ENCODE measurements at regions not wholly inside any gene's neighbourhood (a gene's known extent, or its start where the extent isn't known, plus 50 kb on each side); places are given as distances from the start of the nearest gene placed in this dataset.

GRCh38 chr2:209351636-209352035 lies 72.2 kb upstream of the MAP2 start:
- H3K27ac ChIP-seq (ENCODE audit: insufficient read depth, low read length), result no peak overlapping the region
- no peaks in the 10 kb centered on the region for H3K27me3 ChIP-seq (ENCODE audit: control insufficient read depth, insufficient read depth, low read length)
- no peak overlapping the region for H3K4me3 ChIP-seq (replicated peaks in 1 of 4; ENCODE audit: control extremely low read depth in 1 of 4, insufficient read depth in 1 of 4, low read depth in 3 of 4, low read length in 4 of 4)
- H3K36me3 ChIP-seq (ENCODE audit: control insufficient read depth, insufficient read depth, low read length), result no peaks in the 10 kb centered on the region
- peak in 1 of 2 donors; percentile 10 for DNase-seq (ENCODE audit: low read depth in 2 of 2)
- no peaks in the 10 kb centered on the region for H3K4me1 ChIP-seq (ENCODE audit: control insufficient read depth, extremely low read depth, insufficient read depth, low read length)
- no peaks in the 10 kb centered on the region for H3K9me3 ChIP-seq (ENCODE audit: control insufficient read depth, insufficient read depth, low read depth, low read length)
- H3K9ac ChIP-seq (ENCODE audit: insufficient read depth, low read length), result no peak overlapping the region
- H3K79me2 ChIP-seq (ENCODE audit: control insufficient read depth, insufficient read depth, low read length), result no peaks in the 10 kb centered on the region
- H2AFZ ChIP-seq (ENCODE audit: low read length), result no peak overlapping the region
- no peak overlapping the region for H3K4me2 ChIP-seq (ENCODE audit: extremely low read depth, insufficient read depth, low read length)
- no peaks in the 10 kb centered on the region for H4K20me1 ChIP-seq (ENCODE audit: control insufficient read depth, extremely low read depth, insufficient read depth, low read length)
- TF ChIP-seq EZH2 (IDR thresholded peaks at IDR 0.05; ENCODE audit: low read length, missing control alignments), result no peak
- TF ChIP-seq, protein P1, sequence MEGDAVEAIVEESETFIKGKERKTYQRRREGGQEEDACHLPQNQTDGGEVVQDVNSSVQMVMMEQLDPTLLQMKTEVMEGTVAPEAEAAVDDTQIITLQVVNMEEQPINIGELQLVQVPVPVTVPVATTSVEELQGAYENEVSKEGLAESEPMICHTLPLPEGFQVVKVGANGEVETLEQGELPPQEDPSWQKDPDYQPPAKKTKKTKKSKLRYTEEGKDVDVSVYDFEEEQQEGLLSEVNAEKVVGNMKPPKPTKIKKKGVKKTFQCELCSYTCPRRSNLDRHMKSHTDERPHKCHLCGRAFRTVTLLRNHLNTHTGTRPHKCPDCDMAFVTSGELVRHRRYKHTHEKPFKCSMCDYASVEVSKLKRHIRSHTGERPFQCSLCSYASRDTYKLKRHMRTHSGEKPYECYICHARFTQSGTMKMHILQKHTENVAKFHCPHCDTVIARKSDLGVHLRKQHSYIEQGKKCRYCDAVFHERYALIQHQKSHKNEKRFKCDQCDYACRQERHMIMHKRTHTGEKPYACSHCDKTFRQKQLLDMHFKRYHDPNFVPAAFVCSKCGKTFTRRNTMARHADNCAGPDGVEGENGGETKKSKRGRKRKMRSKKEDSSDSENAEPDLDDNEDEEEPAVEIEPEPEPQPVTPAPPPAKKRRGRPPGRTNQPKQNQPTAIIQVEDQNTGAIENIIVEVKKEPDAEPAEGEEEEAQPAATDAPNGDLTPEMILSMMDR (conservative IDR thresholded peaks at IDR 0.05 in 1 of 2, IDR thresholded peaks at IDR 0.05 in 1 of 2; ENCODE audit: low read depth in 1 of 2, low read length in 2 of 2), result no peak

DNA sequence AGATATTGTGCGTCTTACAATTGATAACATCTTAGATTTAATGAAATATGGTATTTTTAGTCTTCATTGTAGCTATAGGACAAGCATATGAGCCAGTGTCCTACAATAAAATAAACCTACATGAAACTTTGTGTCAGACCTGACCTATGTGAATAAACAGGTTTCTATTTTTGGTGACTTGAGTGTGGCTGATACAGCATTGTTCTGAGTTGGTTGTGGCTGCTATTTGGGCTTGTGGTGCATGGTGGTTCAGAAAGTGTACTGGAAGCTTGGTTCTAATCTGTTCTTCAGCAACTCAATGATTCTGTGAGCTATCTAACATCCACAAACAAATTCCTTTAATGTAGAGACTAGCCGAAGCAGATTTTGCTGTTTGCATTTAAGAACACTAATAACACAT lies 64.9 kb upstream of the MAP2 start:
- DNase-seq (ENCODE audit: low read depth in 2 of 2), result no peak
- H3K36me3 ChIP-seq (ENCODE audit: control insufficient read depth, insufficient read depth, low read length), result no peaks in the 10 kb centered on the region
- H3K9ac ChIP-seq (ENCODE audit: insufficient read depth, low read length), result no peak overlapping the region
- TF ChIP-seq, protein P1 (conservative IDR thresholded peaks at IDR 0.05 in 1 of 2, IDR thresholded peaks at IDR 0.05 in 1 of 2; ENCODE audit: low read depth in 1 of 2, low read length in 2 of 2), result no peak
- no peak for TF ChIP-seq EZH2 (IDR thresholded peaks at IDR 0.05; ENCODE audit: low read length, missing control alignments)
- H3K79me2 ChIP-seq (ENCODE audit: control insufficient read depth, insufficient read depth, low read length), result no peaks in the 10 kb centered on the region
- no peaks in the 10 kb centered on the region for H3K9me3 ChIP-seq (ENCODE audit: control insufficient read depth, insufficient read depth, low read depth, low read length)
- H3K27me3 ChIP-seq (ENCODE audit: control insufficient read depth, insufficient read depth, low read length), result no peaks in the 10 kb centered on the region
- H4K20me1 ChIP-seq (ENCODE audit: control insufficient read depth, extremely low read depth, insufficient read depth, low read length), result no peaks in the 10 kb centered on the region
- H2AFZ ChIP-seq (ENCODE audit: low read length), result no peak overlapping the region
- no peak overlapping the region for H3K27ac ChIP-seq (ENCODE audit: insufficient read depth, low read length)
- H3K4me3 ChIP-seq (replicated peaks in 1 of 4; ENCODE audit: control extremely low read depth in 1 of 4, insufficient read depth in 1 of 4, low read depth in 3 of 4, low read length in 4 of 4), result no peak overlapping the region
- H3K4me1 ChIP-seq (ENCODE audit: control insufficient read depth, extremely low read depth, insufficient read depth, low read length), result no peaks in the 10 kb centered on the region
- H3K4me2 ChIP-seq (ENCODE audit: extremely low read depth, insufficient read depth, low read length), result no peak overlapping the region

GRCh38 chr2:209367075-209367747 lies 56.6 kb upstream of the MAP2 start:
- H3K9me3 ChIP-seq (ENCODE audit: control insufficient read depth, insufficient read depth, low read depth, low read length), result no peaks in the 10 kb centered on the region
- no peak overlapping the region for H3K4me2 ChIP-seq (ENCODE audit: extremely low read depth, insufficient read depth, low read length)
- no peaks in the 10 kb centered on the region for H3K79me2 ChIP-seq (ENCODE audit: control insufficient read depth, insufficient read depth, low read length)
- DNase-seq (ENCODE audit: low read depth in 2 of 2), result peak; percentile 50 to 52
- no peak overlapping the region for H3K27ac ChIP-seq (ENCODE audit: insufficient read depth, low read length)
- H3K9ac ChIP-seq (ENCODE audit: insufficient read depth, low read length), result no peak overlapping the region
- H3K36me3 ChIP-seq (ENCODE audit: control insufficient read depth, insufficient read depth, low read length), result no peaks in the 10 kb centered on the region
- peaks cover 3% of the 10 kb centered on the region for H3K4me1 ChIP-seq (ENCODE audit: control insufficient read depth, extremely low read depth, insufficient read depth, low read length)
- H3K27me3 ChIP-seq (ENCODE audit: control insufficient read depth, insufficient read depth, low read length), result no peaks in the 10 kb centered on the region
- TF ChIP-seq EZH2 (IDR thresholded peaks at IDR 0.05; ENCODE audit: low read length, missing control alignments), result no peak
- TF ChIP-seq, protein P1 (conservative IDR thresholded peaks at IDR 0.05 in 1 of 2, IDR thresholded peaks at IDR 0.05 in 1 of 2; ENCODE audit: low read depth in 1 of 2, low read length in 2 of 2), result no peak
- H4K20me1 ChIP-seq (ENCODE audit: control insufficient read depth, extremely low read depth, insufficient read depth, low read length), result no peaks in the 10 kb centered on the region
- H3K4me3 ChIP-seq (replicated peaks in 1 of 4; ENCODE audit: control extremely low read depth in 1 of 4, insufficient read depth in 1 of 4, low read depth in 3 of 4, low read length in 4 of 4), result no peak overlapping the region
- H2AFZ ChIP-seq (ENCODE audit: low read length), result no peak overlapping the region
